ENCODE measurements at regions not wholly inside any gene's neighbourhood (a gene's known extent, or its start where the extent isn't known, plus 50 kb on each side); places are given as distances from the start of the nearest gene placed in this dataset.

DNA sequence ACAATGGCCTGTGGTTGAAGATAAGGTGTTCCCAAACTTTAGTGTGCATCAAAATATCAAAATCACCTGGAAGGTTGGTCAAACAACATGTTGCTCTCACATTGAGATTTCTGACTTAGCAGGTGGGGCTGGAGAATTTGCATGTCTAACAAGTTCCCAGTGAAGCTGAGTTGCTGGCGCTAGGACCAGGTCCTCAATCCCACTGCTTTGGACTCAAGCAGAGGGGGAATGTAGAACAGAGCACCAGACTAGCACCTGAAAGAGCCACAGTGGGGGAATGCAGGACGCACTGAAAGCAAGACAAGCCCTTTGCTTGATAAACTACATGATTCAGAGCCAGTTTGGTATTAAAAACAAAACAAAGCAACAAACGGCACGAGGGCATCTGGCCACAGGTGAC lies 458.1 kb downstream of the MTRR start:
- ChIA-PET POLR2A (no interaction called here), CTCF (interaction anchor here (0.5 kb wide), 1 partner anchor 1314 kb away, joined by 3 read pairs; no protein-coding TSS in a partner anchor)
- TF ChIP-seq, protein P1, sequence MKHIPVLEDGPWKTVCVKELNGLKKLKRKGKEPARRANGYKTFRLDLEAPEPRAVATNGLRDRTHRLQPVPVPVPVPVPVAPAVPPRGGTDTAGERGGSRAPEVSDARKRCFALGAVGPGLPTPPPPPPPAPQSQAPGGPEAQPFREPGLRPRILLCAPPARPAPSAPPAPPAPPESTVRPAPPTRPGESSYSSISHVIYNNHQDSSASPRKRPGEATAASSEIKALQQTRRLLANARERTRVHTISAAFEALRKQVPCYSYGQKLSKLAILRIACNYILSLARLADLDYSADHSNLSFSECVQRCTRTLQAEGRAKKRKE (CRISPR knock-in tag; IDR thresholded peaks at IDR 0.05; ENCODE audit: low read depth) = no peak
- TF ChIP-seq RCOR1 (IDR thresholded peaks at IDR 0.05; ENCODE audit: low read depth, low read length) = no peak
- no peak for TF ChIP-seq POLR2A (IDR thresholded peaks at IDR 0.05; ENCODE audit: low read length)
- TF ChIP-seq NR3C1 (IDR thresholded peaks at IDR 0.05) = no peak
- no peak for TF ChIP-seq POLR2AphosphoS2 (conservative IDR thresholded peaks at IDR 0.05; ENCODE audit: low read length)
- TF ChIP-seq HDAC2 (IDR thresholded peaks at IDR 0.05) = no peak
- no peak for TF ChIP-seq MAFK (IDR thresholded peaks at IDR 0.05; ENCODE audit: partially characterized antibody)
- no peak for TF ChIP-seq CHD2 (IDR thresholded peaks at IDR 0.05; ENCODE audit: low read length, partially characterized antibody)
- TF ChIP-seq CHD4 (IDR thresholded peaks at IDR 0.05; ENCODE audit: borderline replicate concordance) = no peak
- no peak for TF ChIP-seq EHMT2 (IDR thresholded peaks at IDR 0.05; ENCODE audit: low read depth)
- TF ChIP-seq, protein P2, sequence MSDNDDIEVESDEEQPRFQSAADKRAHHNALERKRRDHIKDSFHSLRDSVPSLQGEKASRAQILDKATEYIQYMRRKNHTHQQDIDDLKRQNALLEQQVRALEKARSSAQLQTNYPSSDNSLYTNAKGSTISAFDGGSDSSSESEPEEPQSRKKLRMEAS (IDR thresholded peaks at IDR 0.05) = no peak
- TF ChIP-seq SMC3 (IDR thresholded peaks at IDR 0.05) = no peak
- TF ChIP-seq ZFP36 (IDR thresholded peaks at IDR 0.05; ENCODE audit: borderline replicate concordance, partially characterized antibody) = no peak
- TF ChIP-seq, protein P3, sequence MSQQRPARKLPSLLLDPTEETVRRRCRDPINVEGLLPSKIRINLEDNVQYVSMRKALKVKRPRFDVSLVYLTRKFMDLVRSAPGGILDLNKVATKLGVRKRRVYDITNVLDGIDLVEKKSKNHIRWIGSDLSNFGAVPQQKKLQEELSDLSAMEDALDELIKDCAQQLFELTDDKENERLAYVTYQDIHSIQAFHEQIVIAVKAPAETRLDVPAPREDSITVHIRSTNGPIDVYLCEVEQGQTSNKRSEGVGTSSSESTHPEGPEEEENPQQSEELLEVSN (IDR thresholded peaks at IDR 0.05; ENCODE audit: borderline replicate concordance, low read depth) = no peak
- TF ChIP-seq CEBPB (IDR thresholded peaks at IDR 0.05) = no peak
- no peak for TF ChIP-seq FOSB (CRISPR knock-in tag; IDR thresholded peaks at IDR 0.05)
- TF ChIP-seq HOXB13 (CRISPR knock-in tag; IDR thresholded peaks at IDR 0.05; ENCODE audit: low read depth) = no peak
- no peak for FAIRE-seq
- WGBS (ENCODE audit: missing lambda C conversion rate) = 10% methylated on average over 4 of the region's 4 CpGs
- no peak overlapping the region for H3K4me3 ChIP-seq
- H3K4me2 ChIP-seq = no peak overlapping the region
- DNase-seq (ENCODE audit: low read depth in 1 of 2, low spot score in 1 of 2) = no peak
- no peaks in the 10 kb centered on the region for H3K4me1 ChIP-seq
- H3K27ac ChIP-seq = no peak overlapping the region
- no peak for ATAC-seq
- H3K9me3 ChIP-seq = no peaks in the 10 kb centered on the region

DNA sequence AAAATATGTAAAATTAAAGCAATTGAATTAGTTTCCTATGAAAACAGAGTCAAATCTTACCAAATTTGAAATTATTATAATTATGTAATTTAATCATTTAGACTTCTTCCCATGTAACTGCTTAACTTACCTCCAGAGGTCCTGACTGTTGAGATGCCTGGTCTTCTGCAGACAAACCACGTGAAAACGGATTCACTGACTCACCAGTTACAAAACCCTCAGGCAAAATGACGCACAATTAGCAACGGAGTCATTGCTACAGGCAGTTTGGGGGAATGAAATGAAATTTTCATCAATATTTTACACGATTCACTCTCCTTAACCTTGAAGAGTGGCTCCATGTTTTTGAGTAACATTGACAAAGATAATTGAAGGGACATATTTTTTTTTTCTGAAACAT lies 460.8 kb downstream of the MTRR start:
- no peak overlapping the region for H3K4me3 ChIP-seq
- POLR2A ChIA-PET = no interaction called here
- FAIRE-seq (no peak), ATAC-seq (no peak), DNase-seq (ENCODE audit: low read depth in 1 of 2, low spot score in 1 of 2) (peak in 1 of 2 experiments; percentile 6)
- H3K9me3 ChIP-seq = no peaks in the 10 kb centered on the region
- WGBS (ENCODE audit: missing lambda C conversion rate) = 3% methylated on average over 5 of the region's 5 CpGs
- TF ChIP-seq POLR2AphosphoS2 (conservative IDR thresholded peaks at IDR 0.05; ENCODE audit: low read length) = no peak
- TF ChIP-seq CHD4 (IDR thresholded peaks at IDR 0.05; ENCODE audit: borderline replicate concordance) = no peak
- TF ChIP-seq GATA3 (IDR thresholded peaks at IDR 0.05; ENCODE audit: borderline replicate concordance) = no peak
- no peak for TF ChIP-seq BHLHE40 (IDR thresholded peaks at IDR 0.05; ENCODE audit: low read depth, low read length)
- TF ChIP-seq ZC3H11A (IDR thresholded peaks at IDR 0.05) = no peak
- TF ChIP-seq MYC (IDR thresholded peaks at IDR 0.05; ENCODE audit: borderline replicate concordance, low read length) = no peak
- no peak overlapping the region for H3K27ac ChIP-seq
- H3K4me2 ChIP-seq = no peak overlapping the region
- no peaks in the 10 kb centered on the region for H3K4me1 ChIP-seq
- CTCF ChIA-PET = no interaction called here

DNA sequence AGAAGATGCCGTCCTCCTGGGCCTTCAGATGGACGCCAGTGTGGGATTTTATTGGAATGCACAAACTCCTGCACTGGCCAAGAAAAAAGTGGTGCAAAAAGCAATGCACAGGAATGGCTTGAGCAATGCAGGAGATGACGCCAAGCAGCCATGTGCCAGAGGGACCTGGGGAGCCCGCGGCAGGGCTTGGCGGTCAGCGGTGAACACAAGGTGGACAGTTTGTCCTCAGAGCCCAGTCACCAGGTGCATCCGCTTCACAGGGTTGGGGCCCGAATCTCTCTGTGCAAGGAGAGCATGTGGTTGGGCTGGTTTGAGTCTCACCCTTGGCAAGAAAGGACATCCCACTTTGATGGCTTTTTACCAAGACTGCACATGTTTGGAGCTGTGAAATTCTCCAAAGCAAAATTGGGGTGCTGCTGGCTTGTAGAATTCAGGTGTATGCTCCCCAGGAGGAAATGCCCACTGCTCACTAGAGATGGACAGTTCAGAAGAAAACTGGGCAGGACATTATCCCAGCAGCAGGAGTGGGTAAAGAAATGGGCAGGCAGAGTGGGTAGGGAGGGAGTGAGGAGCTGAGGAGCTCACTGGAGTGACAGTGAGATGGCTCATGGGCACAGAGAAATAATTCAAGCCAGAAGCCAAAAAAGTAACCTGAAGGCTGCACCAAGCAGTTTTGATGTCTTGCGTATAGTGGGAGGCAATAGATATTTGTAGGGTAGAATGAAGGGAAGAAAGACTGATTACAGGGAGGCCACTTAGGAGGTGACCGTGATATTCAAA lies 463.9 kb downstream of the MTRR start:
- ATAC-seq (no peak), FAIRE-seq (no peak), DNase-seq (ENCODE audit: low read depth in 1 of 2, low spot score in 1 of 2) (no peak)
- 37% methylated on average over 11 of the region's 11 CpGs for WGBS (ENCODE audit: missing lambda C conversion rate)
- H3K4me1 ChIP-seq = no peaks in the 10 kb centered on the region
- H3K9me3 ChIP-seq = no peaks in the 10 kb centered on the region
- no peak overlapping the region for H3K27ac ChIP-seq
- H3K4me2 ChIP-seq = no peak overlapping the region
- H3K4me3 ChIP-seq = no peak overlapping the region
- ChIA-PET POLR2A (no interaction called here), CTCF (no interaction called here)
- TF ChIP-seq KDM5A (IDR thresholded peaks at IDR 0.05) = no peak
- no peak for TF ChIP-seq MAFK (IDR thresholded peaks at IDR 0.05; ENCODE audit: partially characterized antibody)
- TF ChIP-seq MAZ (IDR thresholded peaks at IDR 0.05; ENCODE audit: borderline replicate concordance, low read depth, low read length) = no peak
- no peak for TF ChIP-seq PHF8 (IDR thresholded peaks at IDR 0.05; ENCODE audit: borderline replicate concordance, low read depth)
- no peak for TF ChIP-seq RAD21 (conservative IDR thresholded peaks at IDR 0.05 in 1 of 2, IDR thresholded peaks at IDR 0.05 in 1 of 2)
- TF ChIP-seq MYC (IDR thresholded peaks at IDR 0.05; ENCODE audit: borderline replicate concordance, low read length) = no peak
- TF ChIP-seq, protein P4, sequence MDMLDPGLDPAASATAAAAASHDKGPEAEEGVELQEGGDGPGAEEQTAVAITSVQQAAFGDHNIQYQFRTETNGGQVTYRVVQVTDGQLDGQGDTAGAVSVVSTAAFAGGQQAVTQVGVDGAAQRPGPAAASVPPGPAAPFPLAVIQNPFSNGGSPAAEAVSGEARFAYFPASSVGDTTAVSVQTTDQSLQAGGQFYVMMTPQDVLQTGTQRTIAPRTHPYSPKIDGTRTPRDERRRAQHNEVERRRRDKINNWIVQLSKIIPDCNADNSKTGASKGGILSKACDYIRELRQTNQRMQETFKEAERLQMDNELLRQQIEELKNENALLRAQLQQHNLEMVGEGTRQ (IDR thresholded peaks at IDR 0.05) = no peak
- TF ChIP-seq TFCP2L1 (CRISPR knock-in tag; IDR thresholded peaks at IDR 0.05) = no peak
- TF ChIP-seq CBX2 (IDR thresholded peaks at IDR 0.05; ENCODE audit: borderline replicate concordance, low read depth) = no peak
- no peak for TF ChIP-seq ZFP36 (IDR thresholded peaks at IDR 0.05; ENCODE audit: borderline replicate concordance, partially characterized antibody)
- TF ChIP-seq RCOR1 (IDR thresholded peaks at IDR 0.05; ENCODE audit: low read depth, low read length) = no peak
- no peak for TF ChIP-seq NR3C1 (IDR thresholded peaks at IDR 0.05)
- TF ChIP-seq HEYL (CRISPR knock-in tag; IDR thresholded peaks at IDR 0.05) = no peak
